Neuronal stem cell (in vitro differentiated cells): ENCODE measurements at regions not wholly inside any gene's neighbourhood (a gene's known extent, or its start where the extent isn't known, plus 50 kb on each side); places are given as distances from the start of the nearest gene placed in this dataset.
A peak's percentile ranks its signal among the peaks of the same experiment; 100 is the strongest.

Experiments used
- DNase-seq: peaks from one replicate; pipeline ENCODE4 v3.0.0-alpha.2; 2013; ENCODE audit warnings: low spot score
- H2AFZ ChIP-seq: one replicate; pipeline ENCODE4 v1.6.1; 2013; ENCODE audit warnings: mild to moderate bottlenecking, low read length, inconsistent platforms
- H2AK5ac ChIP-seq: 2 replicates; pipeline ENCODE4 v1.6.1; 2013; ENCODE audit warnings: low read depth, mild to moderate bottlenecking, inconsistent platforms, low read length, moderate library complexity, mixed read lengths
- H2BK120ac ChIP-seq: 2 replicates; pipeline ENCODE4 v1.6.1; 2013; ENCODE audit warnings: low read depth, mild to moderate bottlenecking, inconsistent platforms, low read length, moderate library complexity, mixed read lengths
- H2BK12ac ChIP-seq: one replicate; pipeline ENCODE4 v1.6.1; 2013; ENCODE audit warnings: low read length, inconsistent platforms
- H2BK15ac ChIP-seq: 2 replicates; pipeline ENCODE4 v1.6.1; 2013; ENCODE audit warnings: mild to moderate bottlenecking, low read length, inconsistent platforms, mixed read lengths
- H2BK5ac ChIP-seq: one replicate; pipeline ENCODE4 v1.6.1; 2013; ENCODE audit warnings: inconsistent platforms, mild to moderate bottlenecking, low read length, moderate library complexity
- H3K14ac ChIP-seq: one replicate; pipeline ENCODE4 v1.6.1; 2013; ENCODE audit warnings: low read length, inconsistent platforms
- H3K18ac ChIP-seq: 2 replicates; pipeline ENCODE4 v1.6.1; 2013; ENCODE audit warnings: low read length, inconsistent platforms
- H3K23ac ChIP-seq: 2 replicates; pipeline ENCODE4 v1.6.1; 2013; ENCODE audit warnings: low read depth, mild to moderate bottlenecking, mixed read lengths, low read length, inconsistent platforms; ENCODE audit not compliant: poor library complexity
- H3K27ac ChIP-seq: replicated peaks from 3 replicates; pipeline ENCODE4 v1.5.1; 2013; ENCODE audit warnings: low read length, inconsistent platforms
- H3K27me3 ChIP-seq, 3 experiments: 2 replicates each; pipeline ENCODE4 v1.6.1; 2013; ENCODE audit warnings: low read length in 3 of 3, mild to moderate bottlenecking in 2 of 3, inconsistent platforms in 1 of 3, low read depth in 1 of 3, mixed read lengths in 1 of 3, moderate library complexity in 1 of 3; ENCODE audit not compliant: control insufficient read depth in 3 of 3, insufficient read depth in 3 of 3
- H3K36me3 ChIP-seq, 2 donors: replicated peaks in 1 of 2; 2 replicates each; pipeline ENCODE4 v1.6.1; 2013; ENCODE audit warnings: low read length in 2 of 2; ENCODE audit not compliant: control insufficient read depth in 2 of 2, insufficient read depth in 2 of 2
- H3K4ac ChIP-seq: 2 replicates; pipeline ENCODE4 v1.6.1; 2013; ENCODE audit warnings: inconsistent platforms, mild to moderate bottlenecking, low read length, moderate library complexity
- H3K4me1 ChIP-seq, 2 donors: 1 replicate in 1 of 2; 2 replicates in 1 of 2; pipeline ENCODE4 v1.6.1; 2013; ENCODE audit warnings: low read length in 2 of 2, low read depth in 1 of 2; ENCODE audit not compliant: control insufficient read depth in 2 of 2, insufficient read depth in 1 of 2
- H3K4me2 ChIP-seq: one replicate; pipeline ENCODE4 v1.6.1; 2013; ENCODE audit warnings: mild to moderate bottlenecking, low read length, inconsistent platforms; ENCODE audit not compliant: insufficient read depth, poor library complexity, severe bottlenecking
- H3K4me3 ChIP-seq, 2 donors: 2 replicates each; pipeline ENCODE4 v1.5.1; 2013; ENCODE audit warnings: low read length in 2 of 2, mild to moderate bottlenecking in 2 of 2, inconsistent platforms in 1 of 2, moderate library complexity in 1 of 2
- H3K79me1 ChIP-seq: one replicate; pipeline ENCODE4 v1.6.1; 2013; ENCODE audit warnings: low read depth, mild to moderate bottlenecking, inconsistent platforms, low read length, moderate library complexity
- H3K9ac ChIP-seq: one replicate; pipeline ENCODE4 v1.6.1; 2013; ENCODE audit warnings: mild to moderate bottlenecking, low read depth, low read length, inconsistent platforms; ENCODE audit not compliant: poor library complexity
- H3K9me3 ChIP-seq, 2 donors: replicated peaks in 1 of 2; 2 replicates each; pipeline versions ENCODE3 to v1.6.1; 2013; ENCODE audit warnings: low read length in 2 of 2, mild to moderate bottlenecking in 2 of 2, inconsistent platforms in 1 of 2, low read depth in 1 of 2, mixed read lengths in 1 of 2, moderate library complexity in 1 of 2; ENCODE audit not compliant: control insufficient read depth in 2 of 2, insufficient read depth in 1 of 2
- H4K8ac ChIP-seq: one replicate; pipeline ENCODE4 v1.6.1; 2013; ENCODE audit warnings: low read depth, mild to moderate bottlenecking, inconsistent platforms, low read length, moderate library complexity
- H4K91ac ChIP-seq: one replicate; pipeline ENCODE4 v1.6.1; 2013; ENCODE audit warnings: low read length, low read depth, mild to moderate bottlenecking, inconsistent platforms; ENCODE audit not compliant: poor library complexity
- WGBS, 2 donors: extraction: QIAGEN DNeasy Blood & Tissue Kit; methylation state at CpG; one replicate each; pipeline ENCODE4 v1.1.7; 2013; ENCODE audit warnings: missing lambda C conversion rate in 2 of 2, mixed read lengths in 1 of 2; ENCODE audit not compliant: insufficient read length in 2 of 2, insufficient replicate concordance in 1 of 2; ENCODE audit errors: extremely low coverage in 2 of 2; 5-methylcytosine and 5-hydroxymethylcytosine counted together

DNA sequence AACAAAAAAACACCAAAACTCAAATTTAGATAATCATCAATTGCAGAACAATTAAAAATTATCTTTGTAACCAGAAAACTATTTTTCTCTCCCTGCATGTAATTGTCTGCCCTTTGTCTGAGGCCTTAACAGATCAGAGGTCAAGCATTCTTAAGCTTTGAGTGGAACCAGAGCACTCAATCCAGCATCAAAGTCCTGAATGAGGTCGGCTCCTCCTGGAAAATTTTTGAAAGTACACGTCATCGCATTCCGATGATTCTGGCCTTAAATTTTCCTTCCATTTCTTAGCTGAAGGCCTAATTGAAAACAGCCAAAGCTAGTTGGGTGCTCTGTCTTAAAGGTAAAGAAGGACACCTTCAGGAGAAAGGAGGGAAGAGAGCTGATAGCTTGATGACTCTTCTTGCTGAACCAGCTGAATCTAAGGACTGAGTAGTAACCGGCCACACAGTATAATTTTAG lies 510.2 kb upstream of the SULF2 start:
- Histone ChIP-seq H4K91ac (no peak overlapping the region), H4K8ac (no peak overlapping the region), H2BK5ac (no peak overlapping the region), H3K4me2 (no peak overlapping the region), H2BK12ac (no peak overlapping the region), H2BK15ac (no peak overlapping the region), H3K9ac (no peak overlapping the region), H3K4me3 (no peak overlapping the region), H3K18ac (no peak overlapping the region), H2AFZ (no peak overlapping the region), H3K23ac (no peak overlapping the region), H3K4ac (no peak overlapping the region), H2AK5ac (no peak overlapping the region), H3K79me1 (no peaks in the 10 kb centered on the region), H3K36me3 (no peaks in the 10 kb centered on the region), H3K4me1 (peaks cover 32 to 36% of the 10 kb centered on the region in 2 donors), H3K27me3 (no peaks in the 10 kb centered on the region), H3K9me3 (no peaks in the 10 kb centered on the region), H3K14ac (no peak overlapping the region), H3K27ac (peak overlapping the region; percentile 50), H2BK120ac (no peak overlapping the region)
- DNase-seq = peak; percentile 80
- no CpG with 5 or more reads among the region's 5 CpGs for WGBS, 2 donors

DNA sequence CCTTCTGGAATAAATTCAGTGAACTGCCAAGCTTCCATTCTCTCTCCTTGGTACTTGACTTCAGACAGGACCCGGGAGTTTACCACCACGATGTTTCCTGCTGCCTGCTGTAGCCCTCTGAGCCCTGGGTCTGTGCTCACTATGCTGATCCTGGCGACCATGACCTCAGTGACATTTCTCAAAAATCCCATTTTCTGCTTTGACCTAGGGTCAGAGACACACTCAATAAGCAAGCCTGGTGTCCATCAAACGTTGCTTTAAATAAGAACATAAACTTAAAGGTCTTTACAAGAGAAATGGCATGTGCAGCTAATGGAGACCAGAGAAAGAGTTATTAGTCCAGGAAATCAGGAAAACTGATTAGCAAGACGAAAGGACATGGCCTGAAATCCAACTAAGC lies 509.7 kb upstream of the SULF2 start:
- Histone ChIP-seq H3K4ac (no peak overlapping the region), H3K27ac (peak overlapping the region; percentile 50), H3K79me1 (no peaks in the 10 kb centered on the region), H2BK120ac (no peak overlapping the region), H3K9ac (no peak overlapping the region), H2BK12ac (no peak overlapping the region), H4K91ac (no peak overlapping the region), H3K4me2 (no peak overlapping the region), H3K9me3 (no peaks in the 10 kb centered on the region), H3K4me1 (peaks cover 32 to 36% of the 10 kb centered on the region in 2 donors), H2AFZ (no peak overlapping the region), H2BK15ac (no peak overlapping the region), H4K8ac (no peak overlapping the region), H2AK5ac (no peak overlapping the region), H3K36me3 (no peaks in the 10 kb centered on the region), H2BK5ac (no peak overlapping the region), H3K14ac (no peak overlapping the region), H3K18ac (no peak overlapping the region), H3K4me3 (no peak overlapping the region), H3K23ac (no peak overlapping the region), H3K27me3 (no peaks in the 10 kb centered on the region)
- no CpG with 5 or more reads among the region's 5 CpGs for WGBS, 2 donors
- peak; percentile 31 for DNase-seq

DNA sequence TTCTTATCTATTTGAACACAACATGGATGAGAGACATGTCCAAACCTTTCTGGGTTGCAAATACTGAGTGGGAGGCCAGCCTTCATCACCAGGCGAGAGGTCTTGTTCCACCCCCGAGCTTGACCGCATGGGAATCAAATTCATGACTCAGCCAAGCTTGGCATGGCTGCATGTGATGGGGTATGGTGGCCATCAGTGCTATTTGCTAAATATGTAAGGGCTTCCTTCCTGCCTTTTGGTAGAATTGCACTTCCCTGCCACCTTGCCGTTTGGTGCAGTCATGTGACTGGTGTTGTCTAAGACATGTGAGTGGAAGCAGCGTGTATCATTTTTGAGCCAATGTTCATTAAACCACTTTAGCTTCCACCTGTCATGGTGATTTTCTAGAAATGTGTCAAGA lies 508.9 kb upstream of the SULF2 start:
- Histone ChIP-seq H2BK15ac (no peak overlapping the region), H3K27ac (no peak overlapping the region), H3K79me1 (no peaks in the 10 kb centered on the region), H2BK12ac (no peak overlapping the region), H3K27me3 (no peaks in the 10 kb centered on the region), H3K4me3 (no peak overlapping the region), H3K14ac (no peak overlapping the region), H2BK120ac (no peak overlapping the region), H2AK5ac (no peak overlapping the region), H3K9me3 (no peaks in the 10 kb centered on the region), H4K8ac (no peak overlapping the region), H2AFZ (no peak overlapping the region), H3K4me1 (peaks cover 32 to 34% of the 10 kb centered on the region in 2 donors), H2BK5ac (no peak overlapping the region), H3K23ac (no peak overlapping the region), H4K91ac (no peak overlapping the region), H3K4me2 (no peak overlapping the region), H3K18ac (peak overlapping the region; percentile 24), H3K9ac (no peak overlapping the region), H3K36me3 (no peaks in the 10 kb centered on the region), H3K4ac (no peak overlapping the region)
- no CpG with 5 or more reads among the region's 5 CpGs for WGBS, 2 donors
- no peak for DNase-seq

DNA sequence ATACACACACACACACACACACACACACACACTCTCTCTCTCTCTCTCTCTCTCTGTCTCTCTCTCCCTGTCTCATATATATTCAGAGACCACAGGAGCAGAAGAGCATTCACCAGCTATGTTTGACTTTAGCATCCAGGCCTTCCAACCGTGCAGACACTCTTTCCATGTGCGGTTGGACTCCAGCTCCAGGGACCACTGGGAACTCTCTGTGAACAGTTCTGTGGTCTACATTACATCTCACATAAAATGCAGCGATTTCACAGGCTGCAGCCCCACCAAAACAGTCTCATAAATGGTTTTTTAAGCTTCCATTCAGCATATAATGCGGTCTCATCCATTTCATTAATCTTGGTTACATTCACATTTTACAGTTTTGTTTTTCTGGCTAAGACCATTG lies 508.4 kb upstream of the SULF2 start:
- Histone ChIP-seq H3K9me3 (no peaks in the 10 kb centered on the region), H2AFZ (no peak overlapping the region), H3K27me3 (no peaks in the 10 kb centered on the region), H2BK12ac (no peak overlapping the region), H3K79me1 (no peaks in the 10 kb centered on the region), H3K14ac (no peak overlapping the region), H2AK5ac (no peak overlapping the region), H2BK5ac (no peak overlapping the region), H3K4me3 (no peak overlapping the region), H2BK120ac (no peak overlapping the region), H3K18ac (no peak overlapping the region), H4K8ac (no peak overlapping the region), H3K4me1 (peaks cover 30 to 32% of the 10 kb centered on the region in 2 donors), H3K36me3 (no peaks in the 10 kb centered on the region), H3K27ac (no peak overlapping the region), H3K4me2 (no peak overlapping the region), H2BK15ac (no peak overlapping the region), H4K91ac (no peak overlapping the region), H3K9ac (no peak overlapping the region), H3K23ac (no peak overlapping the region), H3K4ac (no peak overlapping the region)
- no peak for DNase-seq
- no CpG with 5 or more reads among the region's 4 CpGs for WGBS, 2 donors
